MM.1S (cell line): ENCODE measurements at regions not wholly inside any gene's neighbourhood (a gene's known extent, or its start where the extent isn't known, plus 50 kb on each side); places are given as distances from the start of the nearest gene placed in this dataset.
A peak's percentile ranks its signal among the peaks of the same experiment; 100 is the strongest.
"Not testable (repeated sequence)": the region's sequence is repeated elsewhere in the genome, so short reads cannot be mapped to it uniquely, and the experiment has no call there.

Experiments
- DNase-seq: peaks from one replicate; pipeline ENCODE4 v3.0.0-alpha.2; 2015
- H2AFZ ChIP-seq: fragments of 300-600 bp; sonication (generic); 2 replicates; pipeline ENCODE4 v1.6.0; 2016; ENCODE audit warnings: antibody characterized with exemption, low read length
- H3F3A ChIP-seq: fragments of 300-600 bp; sonication (generic); 2 replicates; pipeline ENCODE4 v1.6.1; 2016; ENCODE audit warnings: mild to moderate bottlenecking, antibody characterized with exemption, low read length, moderate library complexity, mixed read lengths; ENCODE audit not compliant: insufficient read depth
- H3K27ac ChIP-seq: fragments of 300-600 bp; sonication (generic); 2 replicates; pipeline ENCODE4 v1.5.1; 2016; ENCODE audit warnings: mild to moderate bottlenecking, low read length
- H3K27me3 ChIP-seq: fragments of 300-600 bp; sonication (generic); replicated peaks from 2 replicates; pipeline ENCODE4 v1.6.0; 2016; ENCODE audit warnings: low read length; ENCODE audit not compliant: insufficient read depth
- H3K36me3 ChIP-seq: fragments of 300-600 bp; sonication (generic); replicated peaks from 2 replicates; pipeline ENCODE4 v1.6.1; 2016; ENCODE audit warnings: mild to moderate bottlenecking, low read length, mixed read lengths; ENCODE audit not compliant: insufficient read depth
- H3K4me1 ChIP-seq: fragments of 300-600 bp; sonication (generic); 2 replicates; pipeline ENCODE4 v1.6.1; 2016; ENCODE audit warnings: low read length, mixed read lengths
- H3K4me2 ChIP-seq: fragments of 300-600 bp; sonication (generic); 2 replicates; pipeline ENCODE4 v1.6.0; 2016; ENCODE audit warnings: low read depth, low read length
- H3K4me3 ChIP-seq: fragments of 300-600 bp; sonication (generic); 2 replicates; pipeline ENCODE4 v1.5.1; 2016; ENCODE audit warnings: low read length, mixed read lengths
- H3K79me2 ChIP-seq: fragments of 300-600 bp; sonication (generic); 2 replicates; pipeline ENCODE4 v1.6.1; 2016; ENCODE audit warnings: mixed run types, low read length, mixed read lengths
- H3K9ac ChIP-seq: fragments of 300-600 bp; sonication (generic); 2 replicates; pipeline ENCODE4 v1.6.1; 2016; ENCODE audit warnings: low read length, mixed read lengths
- H3K9me2 ChIP-seq: fragments of 300-600 bp; sonication (generic); replicated peaks from 2 replicates; pipeline ENCODE4 v1.6.1; 2016; ENCODE audit warnings: mild to moderate bottlenecking, low read length, mixed read lengths; ENCODE audit not compliant: insufficient read depth
- H3K9me3 ChIP-seq: fragments of 300-600 bp; sonication (generic); replicated peaks from 2 replicates; pipeline ENCODE4 v1.6.1; 2016; ENCODE audit warnings: mild to moderate bottlenecking, low read length, mixed read lengths; ENCODE audit not compliant: insufficient read depth
- H4K20me1 ChIP-seq: fragments of 300-600 bp; sonication (generic); 2 replicates; pipeline ENCODE4 v1.6.1; 2016; ENCODE audit warnings: mild to moderate bottlenecking, low read length, moderate library complexity, mixed read lengths; ENCODE audit not compliant: insufficient read depth
- CTCF ChIP-seq: fragments of 300-600 bp; sonication (generic); IDR thresholded peaks from 2 replicates; pipeline ENCODE4 v1.5.1; 2016; ENCODE audit warnings: antibody characterized with exemption, low read length, mixed read lengths
- EZH2 ChIP-seq: fragments of 300-600 bp; sonication (generic); optimal IDR thresholded peaks from 2 replicates; pipeline ENCODE3; 2017; ENCODE audit warnings: low read depth, mild to moderate bottlenecking, antibody characterized with exemption, low read length, mixed read lengths
- EZH2phosphoT487 ChIP-seq: fragments of 300-600 bp; sonication (generic); IDR thresholded peaks from 2 replicates; pipeline ENCODE4 v1.6.1; 2018; ENCODE audit warnings: antibody characterized with exemption, low read length

DNA sequence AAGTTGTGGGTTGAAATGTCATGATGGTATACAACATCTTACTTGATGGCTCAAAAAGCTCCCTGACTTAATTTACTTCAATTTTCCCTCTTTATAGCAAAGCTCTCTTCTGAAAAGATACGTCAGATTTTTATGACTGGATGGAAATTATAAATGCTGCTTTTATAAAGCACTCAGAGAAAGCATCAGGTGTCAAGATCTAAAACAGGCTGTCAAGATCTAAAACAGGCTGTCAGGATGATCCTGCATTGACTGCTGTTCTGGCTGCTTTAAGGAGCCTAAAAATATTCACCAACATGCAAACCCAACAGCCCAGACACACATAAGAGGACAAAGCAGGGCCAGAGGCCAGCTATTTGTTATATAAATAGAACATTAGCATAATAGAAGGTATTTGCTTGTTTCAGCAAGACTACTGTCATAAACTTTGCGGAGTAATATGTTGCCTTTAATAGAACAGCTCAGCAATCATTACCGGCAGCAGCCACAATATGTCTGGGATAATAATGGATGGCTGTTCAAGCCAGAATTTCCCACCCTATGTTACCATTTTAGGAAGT, 77.3 kb upstream of the ANO5 start:
- DNase-seq: no peak
- H3K27ac ChIP-seq: no peak overlapping the region

DNA sequence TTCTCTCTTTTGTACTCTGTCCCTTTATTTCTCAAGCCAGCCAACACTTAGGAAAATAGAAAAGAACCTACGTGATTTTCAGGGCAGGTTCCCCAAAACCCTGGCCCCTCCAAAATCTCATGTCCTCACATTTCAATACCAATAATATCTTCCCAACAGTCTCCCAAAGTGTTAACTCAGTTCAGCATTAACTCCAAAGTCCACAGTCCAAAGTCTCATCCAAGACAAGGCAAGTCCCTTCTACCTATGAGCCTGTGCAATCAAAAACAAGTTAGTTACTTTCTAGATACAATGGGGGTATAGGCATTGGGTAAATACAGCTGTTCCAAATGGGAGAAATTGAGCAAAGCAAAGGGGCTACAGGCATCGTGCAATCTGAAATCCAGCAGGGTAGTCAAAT, 64.9 kb upstream of the ANO5 start:
- not testable (repeated sequence) for H3K4me2 ChIP-seq, H3K36me3 ChIP-seq, H3K9ac ChIP-seq, H3K79me2 ChIP-seq, H4K20me1 ChIP-seq, H3K4me1 ChIP-seq, H2AFZ ChIP-seq, H3K9me3 ChIP-seq, DNase-seq, H3F3A ChIP-seq, H3K27ac ChIP-seq, H3K9me2 ChIP-seq, H3K4me3 ChIP-seq, H3K27me3 ChIP-seq

More for the DNA sequence above, 77.3 kb upstream of the ANO5 start:
- no peaks in the 10 kb centered on the region for H3K4me1 ChIP-seq
- no peak overlapping the region for H3K9ac ChIP-seq
- H3K4me2 ChIP-seq: no peak overlapping the region
- H3K9me3 ChIP-seq: no peaks in the 10 kb centered on the region
- no peak overlapping the region for H3K4me3 ChIP-seq
- no peak overlapping the region for H2AFZ ChIP-seq
- H4K20me1 ChIP-seq: no peaks in the 10 kb centered on the region
- H3F3A ChIP-seq: no peaks in the 10 kb centered on the region
- no peaks in the 10 kb centered on the region for H3K27me3 ChIP-seq
- H3K36me3 ChIP-seq: no peaks in the 10 kb centered on the region
- TF ChIP-seq EZH2: no peak
- no peak for TF ChIP-seq EZH2phosphoT487
- TF ChIP-seq CTCF: no peak
- no peaks in the 10 kb centered on the region for H3K9me2 ChIP-seq
- no peaks in the 10 kb centered on the region for H3K79me2 ChIP-seq

- no peak overlapping the region for H3K4me3 ChIP-seq
- no peaks in the 10 kb centered on the region for H3K9me3 ChIP-seq
- H3K27me3 ChIP-seq: no peaks in the 10 kb centered on the region
- H3K79me2 ChIP-seq: no peaks in the 10 kb centered on the region
- H3K36me3 ChIP-seq: no peaks in the 10 kb centered on the region
- no peak overlapping the region for H2AFZ ChIP-seq
- peak; percentile 67 for TF ChIP-seq CTCF
- no peak for TF ChIP-seq EZH2phosphoT487
- H3K9ac ChIP-seq: no peak overlapping the region
- H3K9me2 ChIP-seq: no peaks in the 10 kb centered on the region
- no peaks in the 10 kb centered on the region for H3F3A ChIP-seq
- no peak overlapping the region for H3K4me2 ChIP-seq
- no peak overlapping the region for H3K27ac ChIP-seq
- peak; percentile 52 for DNase-seq
- H3K4me1 ChIP-seq: no peaks in the 10 kb centered on the region
- H4K20me1 ChIP-seq: no peaks in the 10 kb centered on the region
Measured at GRCh38 chr11:22130462-22131053, 62.3 kb upstream of the ANO5 start.

DNA sequence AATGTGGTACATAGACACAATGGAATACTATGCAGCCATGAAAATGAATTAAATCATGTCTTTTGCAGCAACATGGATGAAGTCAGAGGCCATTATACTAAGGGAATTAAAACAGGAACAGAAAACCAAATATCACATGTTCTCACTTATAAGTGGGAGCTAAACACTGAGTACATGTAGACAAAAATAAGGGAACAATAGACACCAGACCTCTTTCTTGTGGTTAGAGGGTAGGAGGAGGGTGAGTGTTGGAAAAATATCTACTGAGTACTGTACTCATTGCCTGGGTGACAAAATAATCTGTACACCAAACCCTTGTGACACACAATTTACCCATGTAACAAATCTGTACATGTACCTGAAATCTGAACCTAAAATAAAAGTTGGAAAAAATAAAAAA, 59.1 kb upstream of the ANO5 start:
- Histone ChIP-seq H3K27me3 (no peaks in the 10 kb centered on the region), H3K9me2 (no peaks in the 10 kb centered on the region), H3K4me3 (no peak overlapping the region), H3K9ac (no peak overlapping the region), H3F3A (no peaks in the 10 kb centered on the region), H3K79me2 (no peaks in the 10 kb centered on the region), H3K4me2 (no peak overlapping the region), H2AFZ (no peak overlapping the region), H3K9me3 (no peaks in the 10 kb centered on the region), H3K27ac (no peak overlapping the region), H3K4me1 (no peaks in the 10 kb centered on the region), H4K20me1 (no peaks in the 10 kb centered on the region), H3K36me3 (no peaks in the 10 kb centered on the region)
- no peak for DNase-seq
- TF ChIP-seq EZH2phosphoT487: no peak
- no peak for TF ChIP-seq CTCF
- no peak for TF ChIP-seq EZH2
